ENCODE measurements at regions not wholly inside any gene's neighbourhood (a gene's known extent, or its start where the extent isn't known, plus 50 kb on each side); places are given as distances from the start of the nearest gene placed in this dataset.

GRCh38 chr6:93918258-93918657 lies 498.9 kb upstream of the EPHA7 start:
- TF ChIP-seq CTCF (conservative IDR thresholded peaks at IDR 0.05) (no peak), ZFX (IDR thresholded peaks at IDR 0.05) (no peak)
- no peak overlapping the region for H3K27ac ChIP-seq

- no peak for TF ChIP-seq CTCF (conservative IDR thresholded peaks at IDR 0.05)
- no peak for TF ChIP-seq ZFX (IDR thresholded peaks at IDR 0.05)
- H3K27ac ChIP-seq, result no peak overlapping the region
These were observed 497.9 kb upstream of the EPHA7 start for GRCh38 chr6:93917216-93917615.

GRCh38 chr6:93916716-93917115 lies 497.4 kb upstream of the EPHA7 start:
- TF ChIP-seq CTCF (conservative IDR thresholded peaks at IDR 0.05) (no peak), ZFX (IDR thresholded peaks at IDR 0.05) (no peak)

DNA sequence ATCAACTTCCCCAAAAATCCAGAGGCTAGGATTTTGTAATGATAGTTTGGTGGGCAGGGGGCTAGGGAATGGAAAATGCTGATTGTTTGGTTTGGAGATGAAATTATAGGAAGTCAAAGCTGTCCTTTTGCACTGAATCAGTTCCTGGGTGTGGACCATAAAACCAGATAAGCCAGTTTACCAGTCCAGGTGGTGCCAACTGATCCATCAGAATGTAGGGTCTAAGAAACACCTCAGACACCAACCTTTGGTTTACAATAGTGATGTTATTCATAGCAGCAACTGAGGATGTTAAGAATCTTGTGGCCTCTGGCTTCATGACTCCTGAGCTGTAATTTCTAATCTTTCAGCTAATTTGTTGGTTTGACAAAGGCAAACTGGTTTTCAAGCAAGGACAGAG lies 496.6 kb upstream of the EPHA7 start:
- TF ChIP-seq ZFX (IDR thresholded peaks at IDR 0.05) (no peak), CTCF (conservative IDR thresholded peaks at IDR 0.05) (no peak)
- H3K27ac ChIP-seq, result no peak overlapping the region

More at GRCh38 chr6:93916716-93917115, 497.4 kb upstream of the EPHA7 start:
- no peak overlapping the region for H3K27ac ChIP-seq

- no peak overlapping the region for H3K27ac ChIP-seq
- TF ChIP-seq CTCF (conservative IDR thresholded peaks at IDR 0.05) (no peak), ZFX (IDR thresholded peaks at IDR 0.05) (no peak)
These were observed 483.2 kb upstream of the EPHA7 start for GRCh38 chr6:93902517-93902916.

GRCh38 chr6:93900142-93900541 lies 480.8 kb upstream of the EPHA7 start:
- TF ChIP-seq ZFX (IDR thresholded peaks at IDR 0.05), result no peak
- TF ChIP-seq CTCF (conservative IDR thresholded peaks at IDR 0.05), result no peak
- no peak overlapping the region for H3K27ac ChIP-seq

GRCh38 chr6:93896081-93896480 lies 476.7 kb upstream of the EPHA7 start:
- no peak overlapping the region for H3K27ac ChIP-seq
- TF ChIP-seq CTCF (conservative IDR thresholded peaks at IDR 0.05), result no peak
- TF ChIP-seq ZFX (IDR thresholded peaks at IDR 0.05), result no peak
